ENCODE measurements at regions not wholly inside any gene's neighbourhood (a gene's known extent, or its start where the extent isn't known, plus 50 kb on each side); places are given as distances from the start of the nearest gene placed in this dataset.

DNA sequence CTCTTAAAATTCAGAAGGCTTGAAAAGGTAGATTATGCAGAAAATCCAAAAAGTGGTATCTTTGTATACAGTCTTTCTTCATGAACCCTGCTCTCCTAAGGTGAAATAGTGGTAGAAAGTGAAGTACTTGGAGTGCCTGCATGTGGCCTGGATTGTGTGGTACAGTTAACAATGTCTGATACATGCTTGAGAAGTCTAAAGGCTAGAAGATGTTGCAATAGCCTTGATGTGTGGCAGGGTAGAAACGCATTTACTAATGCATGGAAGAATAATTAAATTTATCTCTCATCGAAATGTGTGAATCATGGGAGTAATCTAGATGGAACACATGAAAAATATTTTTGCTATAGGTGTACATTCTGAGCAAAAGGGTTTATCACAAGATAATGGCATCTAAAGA is 1632.3 kb upstream of the B3GALT2 start:
- H3K9me3 ChIP-seq (replicated peaks; ENCODE audit: control insufficient read depth, insufficient read depth, low read length): no peaks in the 10 kb centered on the region
- no peaks in the 10 kb centered on the region for H4K20me1 ChIP-seq (replicated peaks; ENCODE audit: control insufficient read depth, extremely low read depth, insufficient read depth, low read length)
- H2AFZ ChIP-seq (ENCODE audit: low read depth, low read length): no peak overlapping the region
- no peak for TF ChIP-seq MYC (IDR thresholded peaks at IDR 0.05; ENCODE audit: low read depth, low read length)
- TF ChIP-seq FOS (IDR thresholded peaks at IDR 0.05; ENCODE audit: borderline replicate concordance, insufficient read depth, low read length): no peak
- no peak for TF ChIP-seq POLR2A (IDR thresholded peaks at IDR 0.05; ENCODE audit: low read depth, low read length)
- TF ChIP-seq, protein P1, sequence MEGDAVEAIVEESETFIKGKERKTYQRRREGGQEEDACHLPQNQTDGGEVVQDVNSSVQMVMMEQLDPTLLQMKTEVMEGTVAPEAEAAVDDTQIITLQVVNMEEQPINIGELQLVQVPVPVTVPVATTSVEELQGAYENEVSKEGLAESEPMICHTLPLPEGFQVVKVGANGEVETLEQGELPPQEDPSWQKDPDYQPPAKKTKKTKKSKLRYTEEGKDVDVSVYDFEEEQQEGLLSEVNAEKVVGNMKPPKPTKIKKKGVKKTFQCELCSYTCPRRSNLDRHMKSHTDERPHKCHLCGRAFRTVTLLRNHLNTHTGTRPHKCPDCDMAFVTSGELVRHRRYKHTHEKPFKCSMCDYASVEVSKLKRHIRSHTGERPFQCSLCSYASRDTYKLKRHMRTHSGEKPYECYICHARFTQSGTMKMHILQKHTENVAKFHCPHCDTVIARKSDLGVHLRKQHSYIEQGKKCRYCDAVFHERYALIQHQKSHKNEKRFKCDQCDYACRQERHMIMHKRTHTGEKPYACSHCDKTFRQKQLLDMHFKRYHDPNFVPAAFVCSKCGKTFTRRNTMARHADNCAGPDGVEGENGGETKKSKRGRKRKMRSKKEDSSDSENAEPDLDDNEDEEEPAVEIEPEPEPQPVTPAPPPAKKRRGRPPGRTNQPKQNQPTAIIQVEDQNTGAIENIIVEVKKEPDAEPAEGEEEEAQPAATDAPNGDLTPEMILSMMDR (IDR thresholded peaks at IDR 0.05; ENCODE audit: extremely low read depth in 1 of 2, insufficient read depth in 1 of 2, low read depth in 1 of 2, low read length in 2 of 2): no peak
- TF ChIP-seq JUN (IDR thresholded peaks at IDR 0.05; ENCODE audit: borderline replicate concordance, insufficient read depth, insufficient read length, low read depth): no peak
- H3K27me3 ChIP-seq (ENCODE audit: control insufficient read depth in 2 of 2, insufficient read depth in 2 of 2, low read length in 2 of 2): no peaks in the 10 kb centered on the region
- dilution Hi-C loops (cut with MboI; ENCODE audit: extremely low pct_ligation_motif_present, low sequenced_read_pairs): no loop called here
- H3K9me1 ChIP-seq (replicated peaks; ENCODE audit: control insufficient read depth, extremely low read depth, insufficient read depth, low read length): no peaks in the 10 kb centered on the region
- no peak overlapping the region for H3K27ac ChIP-seq (ENCODE audit: insufficient read depth, low read depth, low read length)
- BruUV-seq (replicated peaks): no TSS peak
- intact Hi-C loops (cut with micrococcal nuclease): no loop called here
- H3K79me2 ChIP-seq (ENCODE audit: control insufficient read depth, insufficient read depth, low read length): no peaks in the 10 kb centered on the region
- DNase-seq (ENCODE audit: low read depth, low spot score) (no peak), FAIRE-seq (no peak)
- no peaks in the 10 kb centered on the region for H3K4me1 ChIP-seq (ENCODE audit: control insufficient read depth, extremely low read depth, insufficient read depth, low read length)
- no peak overlapping the region for H3K9ac ChIP-seq (replicated peaks; ENCODE audit: extremely low read depth, insufficient read depth, low read length)
- H3K36me3 ChIP-seq (ENCODE audit: control insufficient read depth in 2 of 2, extremely low read depth in 1 of 2, insufficient read depth in 2 of 2, low read length in 2 of 2): no peaks in the 10 kb centered on the region
- ChIA-PET CTCF (interaction anchor here (1.0 kb wide), 1 partner anchor 12 kb away, joined by 3 read pairs; no protein-coding TSS in a partner anchor), POLR2A (no interaction called here)
- no peak overlapping the region for H3K4me3 ChIP-seq (replicated peaks in 1 of 3; ENCODE audit: insufficient read depth in 1 of 3, low read depth in 1 of 3, low read length in 3 of 3)
- H3K4me2 ChIP-seq (ENCODE audit: insufficient read depth, low read length): no peak overlapping the region

DNA sequence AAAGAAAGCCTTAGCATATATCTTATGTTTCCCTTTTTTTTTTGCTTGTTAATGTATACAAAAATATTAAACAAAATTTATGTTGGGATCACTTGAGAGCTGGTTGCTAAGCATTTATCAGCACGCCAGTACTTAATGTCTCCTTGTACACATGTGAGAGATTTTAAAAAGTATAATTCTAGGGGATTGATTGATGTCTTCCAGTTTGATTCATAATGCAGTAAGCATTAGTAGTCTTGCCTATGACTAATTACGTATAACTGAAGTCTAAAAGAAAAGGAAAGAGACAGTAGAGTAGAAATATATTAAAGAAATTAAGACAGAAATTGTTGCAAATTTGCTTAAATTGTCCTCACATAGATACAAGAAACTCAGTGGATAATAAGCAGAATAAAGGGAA is 1630.4 kb upstream of the B3GALT2 start:
- TF ChIP-seq POLR2A (IDR thresholded peaks at IDR 0.05; ENCODE audit: low read depth, low read length) (no peak), MYC (IDR thresholded peaks at IDR 0.05; ENCODE audit: low read depth, low read length) (no peak), EZH2 (IDR thresholded peaks at IDR 0.05; ENCODE audit: borderline replicate concordance, low read depth, low read length, severe bottlenecking) (no peak), GATA2 (IDR thresholded peaks at IDR 0.05; ENCODE audit: insufficient read depth, insufficient read length, low read depth, low read length) (no peak), FOS (IDR thresholded peaks at IDR 0.05; ENCODE audit: borderline replicate concordance, insufficient read depth, low read length) (no peak), POLR2AphosphoS5 (IDR thresholded peaks at IDR 0.05; ENCODE audit: insufficient read depth, low read depth, low read length) (no peak), JUN (IDR thresholded peaks at IDR 0.05; ENCODE audit: borderline replicate concordance, insufficient read depth, insufficient read length, low read depth) (no peak)
- TF ChIP-seq, protein P2, sequence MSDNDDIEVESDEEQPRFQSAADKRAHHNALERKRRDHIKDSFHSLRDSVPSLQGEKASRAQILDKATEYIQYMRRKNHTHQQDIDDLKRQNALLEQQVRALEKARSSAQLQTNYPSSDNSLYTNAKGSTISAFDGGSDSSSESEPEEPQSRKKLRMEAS (IDR thresholded peaks at IDR 0.05; ENCODE audit: insufficient read depth, insufficient read length): no peak
- TF ChIP-seq, protein P1 (IDR thresholded peaks at IDR 0.05; ENCODE audit: extremely low read depth in 1 of 2, insufficient read depth in 1 of 2, low read depth in 1 of 2, low read length in 2 of 2): no peak
- ChIA-PET CTCF (no interaction called here), POLR2A (no interaction called here)
- no TSS peak for BruUV-seq (replicated peaks)
- dilution Hi-C loops (cut with MboI; ENCODE audit: extremely low pct_ligation_motif_present, low sequenced_read_pairs) (no loop called here), intact Hi-C loops (cut with micrococcal nuclease) (no loop called here)
- no peaks in the 10 kb centered on the region for H3K36me3 ChIP-seq (ENCODE audit: control insufficient read depth in 2 of 2, extremely low read depth in 1 of 2, insufficient read depth in 2 of 2, low read length in 2 of 2)
- no peaks in the 10 kb centered on the region for H3K9me1 ChIP-seq (replicated peaks; ENCODE audit: control insufficient read depth, extremely low read depth, insufficient read depth, low read length)
- FAIRE-seq: no peak
- no peaks in the 10 kb centered on the region for H3K27me3 ChIP-seq (ENCODE audit: control insufficient read depth in 2 of 2, insufficient read depth in 2 of 2, low read length in 2 of 2)
- no peak overlapping the region for H3K4me3 ChIP-seq (replicated peaks in 1 of 3; ENCODE audit: insufficient read depth in 1 of 3, low read depth in 1 of 3, low read length in 3 of 3)
- no peak overlapping the region for H3K4me2 ChIP-seq (ENCODE audit: insufficient read depth, low read length)
- H4K20me1 ChIP-seq (replicated peaks; ENCODE audit: control insufficient read depth, extremely low read depth, insufficient read depth, low read length): no peaks in the 10 kb centered on the region
- no peaks in the 10 kb centered on the region for H3K4me1 ChIP-seq (ENCODE audit: control insufficient read depth, extremely low read depth, insufficient read depth, low read length)
- H3K9ac ChIP-seq (replicated peaks; ENCODE audit: extremely low read depth, insufficient read depth, low read length): no peak overlapping the region
- H3K79me2 ChIP-seq (ENCODE audit: control insufficient read depth, insufficient read depth, low read length): no peaks in the 10 kb centered on the region
- no peaks in the 10 kb centered on the region for H3K9me3 ChIP-seq (replicated peaks; ENCODE audit: control insufficient read depth, insufficient read depth, low read length)
- no peak overlapping the region for H3K27ac ChIP-seq (ENCODE audit: insufficient read depth, low read depth, low read length)
- no peak for DNase-seq (ENCODE audit: low read depth, low spot score)
- no peak overlapping the region for H2AFZ ChIP-seq (ENCODE audit: low read depth, low read length)
